GM18499 (cell line): ENCODE measurements at regions not wholly inside any gene's neighbourhood (a gene's known extent, or its start where the extent isn't known, plus 50 kb on each side); places are given as distances from the start of the nearest gene placed in this dataset.
A peak's percentile ranks its signal among the peaks of the same experiment; 100 is the strongest.
"Not testable (repeated sequence)": the region's sequence is repeated elsewhere in the genome, so short reads cannot be mapped to it uniquely, and the experiment has no call there.

Source experiments
- ATAC-seq: cut with Tn5 transposase; IDR thresholded peaks from one replicate; pipeline ENCODE4 v1.9.1; 2021; ENCODE audit warnings: moderate number of reproducible peaks; ENCODE audit not compliant: insufficient read depth, unreplicated experiment

GRCh38 chr4:143819029-143819428 is 86.3 kb downstream of the GYPE start:
- ATAC-seq: no peak

GRCh38 chr4:143817866-143818265 is 87.5 kb downstream of the GYPE start:
- not testable (repeated sequence) for ATAC-seq

- not testable (repeated sequence) for ATAC-seq
Observed at GRCh38 chr4:143815375-143815774, 90.0 kb downstream of the GYPE start.

- not testable (repeated sequence) for ATAC-seq
Observed at GRCh38 chr4:143813431-143814154, 91.8 kb downstream of the GYPE start.

GRCh38 chr4:143791693-143792092 is 91.2 kb upstream of the FREM3 start:
- ATAC-seq: not testable (repeated sequence)

- ATAC-seq: not testable (repeated sequence)
Observed at GRCh38 chr4:143790425-143790824, 90.0 kb upstream of the FREM3 start.

- not testable (repeated sequence) for ATAC-seq
Observed at GRCh38 chr4:143789618-143790017, 89.1 kb upstream of the FREM3 start.

GRCh38 chr4:143784567-143784966 is 84.1 kb upstream of the FREM3 start:
- no peak for ATAC-seq

GRCh38 chr4:143782521-143782920 is 82.0 kb upstream of the FREM3 start:
- ATAC-seq: no peak

- ATAC-seq: peak; percentile 100
Observed at GRCh38 chr4:143773998-143774895, 73.8 kb upstream of the FREM3 start.

- ATAC-seq: no peak
Observed at GRCh38 chr4:143771269-143771668, 70.8 kb upstream of the FREM3 start.

GRCh38 chr4:143768007-143768591 is 67.6 kb upstream of the FREM3 start:
- no peak for ATAC-seq

GRCh38 chr4:143763587-143763986 is 63.1 kb upstream of the FREM3 start:
- ATAC-seq: no peak

GRCh38 chr4:143762511-143762910 is 62.0 kb upstream of the FREM3 start:
- ATAC-seq: no peak
